HFF-Myc (cell line): ENCODE measurements at regions not wholly inside any gene's neighbourhood (a gene's known extent, or its start where the extent isn't known, plus 50 kb on each side); places are given as distances from the start of the nearest gene placed in this dataset.
"Not testable (repeated sequence)": the region's sequence is repeated elsewhere in the genome, so short reads cannot be mapped to it uniquely, and the experiment has no call there.

Source experiments
- DNase-seq: peaks from one replicate; pipeline ENCODE4 v3.0.0-alpha.2; 2011; ENCODE audit warnings: low read depth; ENCODE audit errors: extremely low read depth
- H3K4me3 ChIP-seq: replicated peaks from 2 replicates; pipeline ENCODE4 v1.5.1; 2011; ENCODE audit warnings: low read depth, mild to moderate bottlenecking, control low read depth, low read length
- CTCF ChIP-seq: IDR thresholded peaks from 2 replicates; pipeline ENCODE4 v1.5.1; 2012; ENCODE audit warnings: mild to moderate bottlenecking, low read depth, low read length, control low read depth; ENCODE audit errors: missing control alignments

GRCh38 chr6:12622566-12622965, 94.0 kb upstream of the PHACTR1 start:
- H3K4me3 ChIP-seq: no peak overlapping the region
- no peak for TF ChIP-seq CTCF
- no peak for DNase-seq

GRCh38 chr6:12624142-12624837, 92.3 kb upstream of the PHACTR1 start:
- no peak for DNase-seq
- no peak for TF ChIP-seq CTCF
- H3K4me3 ChIP-seq: no peak overlapping the region

GRCh38 chr6:12627053-12627452, 89.5 kb upstream of the PHACTR1 start:
- DNase-seq: no peak
- TF ChIP-seq CTCF: no peak

GRCh38 chr6:12628327-12628726, 88.2 kb upstream of the PHACTR1 start:
- no peak overlapping the region for H3K4me3 ChIP-seq
- no peak for DNase-seq

More at GRCh38 chr6:12627053-12627452, 89.5 kb upstream of the PHACTR1 start:
- H3K4me3 ChIP-seq: no peak overlapping the region

GRCh38 chr6:12633746-12634145, 82.8 kb upstream of the PHACTR1 start:
- not testable (repeated sequence) for H3K4me3 ChIP-seq, DNase-seq

More at GRCh38 chr6:12628327-12628726, 88.2 kb upstream of the PHACTR1 start:
- TF ChIP-seq CTCF: no peak

GRCh38 chr6:12635375-12635774, 81.2 kb upstream of the PHACTR1 start:
- no peak overlapping the region for H3K4me3 ChIP-seq
- TF ChIP-seq CTCF: no peak
- DNase-seq: no peak

GRCh38 chr6:12635813-12636212, 80.8 kb upstream of the PHACTR1 start:
- DNase-seq: no peak
- H3K4me3 ChIP-seq: no peak overlapping the region
- TF ChIP-seq CTCF: no peak
